PC-9 (cell line): ENCODE measurements at regions not wholly inside any gene's neighbourhood (a gene's known extent, or its start where the extent isn't known, plus 50 kb on each side); places are given as distances from the start of the nearest gene placed in this dataset.
"Not testable (repeated sequence)": the region's sequence is repeated elsewhere in the genome, so short reads cannot be mapped to it uniquely, and the experiment has no call there.

ENCODE experiments used
- BruUV-seq: library from RNA; stranded (reverse); fragments of 400-500 nt; replicated peaks from 2 replicates; lab custom pipeline; 2021; lab: Mats Ljungman, UMichigan
- CTCF ChIA-PET: fragments of 300-600 bp; sonication (Branson Sonifier 250); formaldehyde crosslinking; loops from one replicate; lab custom pipeline; 2022; ENCODE audit warnings: antibody characterized with exemption; lab: Charles Lee
- POLR2A ChIA-PET: fragments of 300-600 bp; sonication (Branson Sonifier 250); formaldehyde crosslinking; loops from one replicate; lab custom pipeline; 2022; ENCODE audit warnings: antibody characterized with exemption; ENCODE audit not compliant: unreplicated experiment; lab: Charles Lee
- DNase-seq, 2 experiments: peaks; one replicate each; pipeline versions ENCODE4 v3.0.0 to v3.0.0-alpha.2; 2015 to 2022; ENCODE audit warnings: mixed read lengths in 1 of 2
- H2AFZ ChIP-seq: fragments of 200-600 bp; sonication (generic); 2 replicates; pipeline ENCODE4 v1.8.1; 2017; ENCODE audit warnings: antibody characterized with exemption
- H3F3A ChIP-seq: fragments of 200-600 bp; sonication (generic); 2 replicates; pipeline ENCODE4 v1.8.1; 2017; ENCODE audit warnings: antibody characterized with exemption, mild to moderate bottlenecking, low read depth; ENCODE audit not compliant: insufficient read depth
- H3K27ac ChIP-seq: fragments of 200-600 bp; sonication (generic); 2 replicates; pipeline ENCODE4 v1.6.1; 2016; ENCODE audit warnings: mixed run types
- H3K27me3 ChIP-seq: fragments of 200-600 bp; sonication (generic); 2 replicates; pipeline ENCODE4 v1.6.1; 2016; ENCODE audit warnings: low read depth, mixed run types; ENCODE audit not compliant: insufficient read depth
- H3K36me3 ChIP-seq: fragments of 200-600 bp; sonication (generic); 2 replicates; pipeline ENCODE4 v1.6.1; 2016; ENCODE audit warnings: low read depth, mixed run types
- H3K4me1 ChIP-seq: fragments of 200-600 bp; sonication (generic); replicated peaks from 2 replicates; pipeline ENCODE4 v1.6.1; 2016; ENCODE audit warnings: mixed run types; ENCODE audit not compliant: insufficient read depth
- H3K4me2 ChIP-seq: fragments of 200-600 bp; sonication (generic); 2 replicates; pipeline ENCODE4 v1.6.1; 2017; ENCODE audit warnings: mixed run types
- H3K4me3 ChIP-seq: fragments of 200-600 bp; sonication (generic); 2 replicates; pipeline ENCODE4 v1.6.1; 2016; ENCODE audit warnings: mixed run types
- H3K79me2 ChIP-seq: fragments of 200-600 bp; sonication (generic); 2 replicates; pipeline ENCODE4 v1.6.1; 2017; ENCODE audit warnings: low read depth, mixed run types
- H3K9me2 ChIP-seq: fragments of 200-600 bp; sonication (generic); 2 replicates; pipeline ENCODE4 v1.8.1; 2017; ENCODE audit warnings: mild to moderate bottlenecking; ENCODE audit not compliant: insufficient read depth
- H3K9me3 ChIP-seq: fragments of 200-600 bp; sonication (generic); 2 replicates; pipeline ENCODE4 v1.8.1; 2016; ENCODE audit warnings: low read depth; ENCODE audit not compliant: insufficient read depth
- H4K20me1 ChIP-seq: fragments of 200-600 bp; sonication (generic); 2 replicates; pipeline ENCODE4 v1.8.1; 2017; ENCODE audit not compliant: insufficient read depth
- EZH2 ChIP-seq: fragments of 200-600 bp; sonication (generic); IDR thresholded peaks from 2 replicates; pipeline ENCODE4 v1.8.0; 2017; ENCODE audit warnings: antibody characterized with exemption, low read depth
- intact Hi-C: fragments of 100-400 bp; cut with micrococcal nuclease; formaldehyde crosslinking; loops from one replicate; pipeline ENCODE4 v1.10.0; 2022; ENCODE audit not compliant: unreplicated experiment
- TF ChIP-seq, protein P1 (sequence below): fragments of 200-600 bp; sonication (generic); conservative IDR thresholded peaks from 2 replicates; pipeline ENCODE4 v1.6.1; 2017; ENCODE audit warnings: mixed run types, antibody characterized with exemption, mild to moderate bottlenecking, moderate library complexity

DNA sequence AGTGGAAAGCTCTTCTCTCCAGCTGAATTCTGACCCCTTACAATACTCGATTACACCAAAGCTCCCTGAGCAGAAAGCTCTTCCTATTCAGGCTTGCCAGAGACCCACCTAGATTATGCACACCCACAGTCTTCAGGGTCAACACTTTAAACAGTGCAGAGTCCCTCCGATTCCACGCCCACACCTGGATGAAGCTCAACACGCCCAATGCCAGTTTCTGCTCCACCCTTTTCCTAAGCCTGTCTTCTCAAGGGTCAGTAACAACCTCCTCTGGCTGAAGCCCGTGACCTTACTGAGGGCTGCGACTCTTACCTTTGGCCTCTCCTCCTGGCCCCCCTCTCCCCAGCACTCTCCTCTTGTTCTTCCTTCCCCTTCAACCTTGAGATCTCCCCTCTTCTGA is 492.0 kb upstream of the SALL3 start:
- no TSS peak for BruUV-seq
- Histone ChIP-seq H3K36me3 (no peaks in the 10 kb centered on the region), H3K4me1 (no peaks in the 10 kb centered on the region), H3K9me2 (no peaks in the 10 kb centered on the region), H3K9me3 (no peaks in the 10 kb centered on the region), H3K4me2 (no peak overlapping the region), H3K27me3 (peaks cover 11% of the 10 kb centered on the region), H2AFZ (no peak overlapping the region), H3K27ac (no peak overlapping the region), H3K79me2 (no peaks in the 10 kb centered on the region), H3F3A (no peaks in the 10 kb centered on the region), H3K4me3 (no peak overlapping the region), H4K20me1 (no peaks in the 10 kb centered on the region)
- ChIA-PET POLR2A (no interaction called here), CTCF (no interaction called here)
- DNase-seq = no peak
- intact Hi-C loops = no loop called here
- TF ChIP-seq EZH2 = no peak
- TF ChIP-seq, protein P1, sequence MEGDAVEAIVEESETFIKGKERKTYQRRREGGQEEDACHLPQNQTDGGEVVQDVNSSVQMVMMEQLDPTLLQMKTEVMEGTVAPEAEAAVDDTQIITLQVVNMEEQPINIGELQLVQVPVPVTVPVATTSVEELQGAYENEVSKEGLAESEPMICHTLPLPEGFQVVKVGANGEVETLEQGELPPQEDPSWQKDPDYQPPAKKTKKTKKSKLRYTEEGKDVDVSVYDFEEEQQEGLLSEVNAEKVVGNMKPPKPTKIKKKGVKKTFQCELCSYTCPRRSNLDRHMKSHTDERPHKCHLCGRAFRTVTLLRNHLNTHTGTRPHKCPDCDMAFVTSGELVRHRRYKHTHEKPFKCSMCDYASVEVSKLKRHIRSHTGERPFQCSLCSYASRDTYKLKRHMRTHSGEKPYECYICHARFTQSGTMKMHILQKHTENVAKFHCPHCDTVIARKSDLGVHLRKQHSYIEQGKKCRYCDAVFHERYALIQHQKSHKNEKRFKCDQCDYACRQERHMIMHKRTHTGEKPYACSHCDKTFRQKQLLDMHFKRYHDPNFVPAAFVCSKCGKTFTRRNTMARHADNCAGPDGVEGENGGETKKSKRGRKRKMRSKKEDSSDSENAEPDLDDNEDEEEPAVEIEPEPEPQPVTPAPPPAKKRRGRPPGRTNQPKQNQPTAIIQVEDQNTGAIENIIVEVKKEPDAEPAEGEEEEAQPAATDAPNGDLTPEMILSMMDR = no peak

DNA sequence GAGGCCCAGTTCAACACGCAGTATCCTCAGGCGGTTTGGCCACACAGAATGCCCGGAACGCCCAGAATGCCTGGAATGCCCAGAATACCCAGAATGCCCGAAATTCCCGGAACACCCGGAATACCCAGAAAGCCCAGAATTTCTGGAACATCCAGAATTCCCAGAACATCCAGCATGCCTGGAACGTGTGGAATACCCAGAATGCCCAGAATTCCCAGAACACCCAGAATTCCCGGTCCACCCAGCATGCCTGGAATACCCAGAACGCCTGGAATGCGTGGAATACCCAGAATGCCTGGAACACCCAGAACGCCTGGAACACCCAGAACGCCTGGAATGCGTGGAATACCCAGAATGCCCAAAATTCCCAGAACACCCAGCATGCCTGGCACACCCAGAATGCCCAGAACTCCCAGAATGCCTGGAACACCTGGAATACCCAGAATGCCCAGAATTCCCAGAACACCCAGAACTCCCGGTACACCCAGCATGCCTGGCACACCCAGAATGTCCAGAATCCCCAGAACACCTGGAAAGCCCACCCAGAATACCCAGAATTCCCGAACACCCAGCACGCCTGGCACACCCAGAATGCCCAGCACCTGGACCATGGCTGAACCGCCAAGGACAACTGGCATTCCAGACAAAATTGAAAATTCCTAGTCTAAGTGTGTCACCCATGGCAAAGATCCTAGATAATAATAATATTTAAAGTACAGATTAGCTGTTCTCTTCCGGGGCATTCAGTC is 487.4 kb upstream of the SALL3 start:
- H3F3A ChIP-seq = no peaks in the 10 kb centered on the region
- H3K9me2 ChIP-seq = no peaks in the 10 kb centered on the region
- no peaks in the 10 kb centered on the region for H3K4me1 ChIP-seq
- H3K9me3 ChIP-seq = no peaks in the 10 kb centered on the region
- POLR2A ChIA-PET = no interaction called here
- H3K79me2 ChIP-seq = no peaks in the 10 kb centered on the region
- H4K20me1 ChIP-seq = no peaks in the 10 kb centered on the region
- no peak overlapping the region for H3K4me2 ChIP-seq
- no peak overlapping the region for H2AFZ ChIP-seq
- BruUV-seq = no TSS peak
- no peak for DNase-seq
- TF ChIP-seq, protein P1 = no peak
- no peak for TF ChIP-seq EZH2
- no peak overlapping the region for H3K27ac ChIP-seq
- H3K36me3 ChIP-seq = no peaks in the 10 kb centered on the region
- no peak overlapping the region for H3K4me3 ChIP-seq
- intact Hi-C loops = no loop called here
- CTCF ChIA-PET = no interaction called here
- peaks cover 8% of the 10 kb centered on the region; the same call in 1 of the 2 replicates for H3K27me3 ChIP-seq

DNA sequence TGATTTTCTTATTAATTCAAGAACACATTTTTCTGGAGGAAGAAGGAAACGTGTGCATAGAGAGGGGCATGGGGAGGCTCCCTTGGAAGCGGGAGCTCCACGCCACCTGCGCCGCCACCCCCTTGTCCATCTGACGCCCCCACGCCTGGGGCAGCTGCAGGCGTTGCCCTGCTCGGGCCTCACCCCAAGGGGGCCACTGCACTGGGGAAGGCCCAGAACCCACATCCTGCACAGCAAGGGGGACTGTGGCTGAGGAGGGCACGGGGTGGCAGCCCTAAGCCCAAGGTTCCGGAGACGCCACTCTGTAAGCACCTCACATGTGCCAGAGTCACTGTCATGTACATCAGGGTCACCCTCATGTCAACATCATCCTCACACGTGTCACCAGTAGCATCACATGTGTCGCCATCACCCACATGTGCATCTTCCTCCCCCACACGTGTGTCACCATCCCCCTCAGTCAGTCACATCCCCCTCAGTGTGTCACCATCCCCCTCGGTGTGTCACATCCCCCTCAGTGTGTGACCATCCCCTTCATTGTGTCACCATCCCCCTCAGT is 486.7 kb upstream of the SALL3 start:
- no peaks in the 10 kb centered on the region for H3K36me3 ChIP-seq
- no peaks in the 10 kb centered on the region for H3K9me3 ChIP-seq
- H4K20me1 ChIP-seq = no peaks in the 10 kb centered on the region
- CTCF ChIA-PET = no interaction called here
- H3K9me2 ChIP-seq = no peaks in the 10 kb centered on the region
- H3K4me1 ChIP-seq = no peaks in the 10 kb centered on the region
- no peaks in the 10 kb centered on the region for H3K79me2 ChIP-seq
- no peak overlapping the region for H3K4me3 ChIP-seq
- TF ChIP-seq, protein P1 = no peak
- TF ChIP-seq EZH2 = no peak
- BruUV-seq = no TSS peak
- intact Hi-C loops = no loop called here
- no peaks in the 10 kb centered on the region for H3F3A ChIP-seq
- peaks cover 15% of the 10 kb centered on the region for H3K27me3 ChIP-seq
- H2AFZ ChIP-seq = no peak overlapping the region
- no peak for DNase-seq
- POLR2A ChIA-PET = no interaction called here
- H3K27ac ChIP-seq = no peak overlapping the region
- H3K4me2 ChIP-seq = no peak overlapping the region

DNA sequence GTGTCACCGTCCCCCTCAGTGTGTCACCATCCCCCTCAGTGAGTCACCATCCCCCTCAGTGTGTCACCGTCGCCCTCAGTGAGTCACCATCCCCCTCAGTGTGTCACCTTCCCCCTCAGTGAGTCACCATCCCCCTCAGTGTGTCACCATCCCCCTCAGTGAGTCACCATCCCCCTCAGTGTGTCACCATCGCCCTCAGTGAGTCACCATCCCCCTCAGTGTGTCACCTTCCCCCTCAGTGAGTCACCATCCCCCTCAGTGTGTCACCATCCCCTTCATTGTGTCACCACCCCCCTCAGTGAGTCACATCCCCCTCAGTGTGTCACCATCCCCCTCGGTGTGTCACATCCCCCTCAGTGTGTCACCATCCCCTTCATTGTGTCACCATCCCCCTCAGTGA is 486.1 kb upstream of the SALL3 start:
- H3K9me3 ChIP-seq, intact Hi-C loops, H3K4me1 ChIP-seq, DNase-seq, POLR2A ChIA-PET, H4K20me1 ChIP-seq, BruUV-seq, H2AFZ ChIP-seq, H3K4me3 ChIP-seq, CTCF ChIA-PET, H3K27ac ChIP-seq, H3K4me2 ChIP-seq, H3K36me3 ChIP-seq, H3K9me2 ChIP-seq, H3K79me2 ChIP-seq, H3F3A ChIP-seq: not testable (repeated sequence)
- peaks cover 20% of the 10 kb centered on the region for H3K27me3 ChIP-seq
